Retina (tissue), 1 donor: ENCODE measurements at regions not wholly inside any gene's neighbourhood (a gene's known extent, or its start where the extent isn't known, plus 50 kb on each side); places are given as distances from the start of the nearest gene placed in this dataset.

Experiments used
- DNase-seq: peaks from one replicate; pipeline ENCODE4 v3.0.0-alpha.2; 2016

GRCh38 chr20:47973519-47974233, 188.4 kb upstream of the SULF2 start:
- DNase-seq: peak; percentile 68

GRCh38 chr20:47972916-47973309, 187.6 kb upstream of the SULF2 start:
- no peak for DNase-seq

- DNase-seq: peak; percentile 69
Observed at GRCh38 chr20:47972297-47972915, 187.1 kb upstream of the SULF2 start.

GRCh38 chr20:47971058-47971791, 185.9 kb upstream of the SULF2 start:
- no peak for DNase-seq

GRCh38 chr20:47970282-47970903, 185.1 kb upstream of the SULF2 start:
- no peak for DNase-seq

GRCh38 chr20:47969426-47969825, 184.1 kb upstream of the SULF2 start:
- DNase-seq: no peak

- DNase-seq: no peak
Observed at GRCh38 chr20:47968541-47969310, 183.4 kb upstream of the SULF2 start.

GRCh38 chr20:47964149-47964548, 178.9 kb upstream of the SULF2 start:
- no peak for DNase-seq

GRCh38 chr20:47963022-47963421, 177.7 kb upstream of the SULF2 start:
- DNase-seq: no peak

GRCh38 chr20:47962286-47962963, 177.1 kb upstream of the SULF2 start:
- DNase-seq: no peak

- no peak for DNase-seq
Observed at GRCh38 chr20:47960769-47961541, 175.7 kb upstream of the SULF2 start.

- no peak for DNase-seq
Observed at GRCh38 chr20:47960277-47960676, 175.0 kb upstream of the SULF2 start.

- peak; percentile 60 for DNase-seq
Observed at GRCh38 chr20:47957989-47958801, 172.9 kb upstream of the SULF2 start.

GRCh38 chr20:47957135-47957534, 171.9 kb upstream of the SULF2 start:
- DNase-seq: no peak

GRCh38 chr20:47956268-47956995, 171.2 kb upstream of the SULF2 start:
- DNase-seq: peak; percentile 52

GRCh38 chr20:47953471-47953870, 168.2 kb upstream of the SULF2 start:
- DNase-seq: no peak

GRCh38 chr20:47952023-47952564, 166.8 kb upstream of the SULF2 start:
- no peak for DNase-seq

- DNase-seq: no peak
Observed at GRCh38 chr20:47951521-47951971, 166.3 kb upstream of the SULF2 start.

- no peak for DNase-seq
Observed at GRCh38 chr20:47950913-47951283, 165.6 kb upstream of the SULF2 start.
